H1 (cell line): ENCODE measurements at regions not wholly inside any gene's neighbourhood (a gene's known extent, or its start where the extent isn't known, plus 50 kb on each side); places are given as distances from the start of the nearest gene placed in this dataset.

Source experiments
- CHD2 ChIP-seq: IDR thresholded peaks from 2 replicates; pipeline ENCODE4 v1.6.1; 2012; ENCODE audit warnings: low read length, improper control_type of control experiment
- HDAC2 ChIP-seq, 2 experiments: fragments of 300-600 bp in 1 of 2; sonication (generic) in 1 of 2; IDR thresholded peaks; 2 replicates each; pipeline ENCODE4 v1.6.1; 2011 to 2012; ENCODE audit warnings: low read depth in 2 of 2, low read length in 2 of 2, mild to moderate bottlenecking in 2 of 2, moderate library complexity in 2 of 2, borderline replicate concordance in 1 of 2, inconsistent platforms in 1 of 2
- NANOG ChIP-seq: IDR thresholded peaks from 2 replicates; pipeline ENCODE4 v1.6.1; 2011; ENCODE audit warnings: low read length, low read depth, mild to moderate bottlenecking, inconsistent platforms; ENCODE audit not compliant: insufficient read depth, poor library complexity, severe bottlenecking
- SIRT6 ChIP-seq: IDR thresholded peaks from one replicate; pipeline ENCODE4 v1.7.1; 2012; ENCODE audit warnings: low read length, inconsistent platforms
- SIX5 ChIP-seq: IDR thresholded peaks from 2 replicates; pipeline ENCODE4 v1.6.1; 2011; ENCODE audit warnings: mild to moderate bottlenecking, low read depth, low read length

- TF ChIP-seq HDAC2 (IDR thresholded peaks at IDR 0.05; ENCODE audit: borderline replicate concordance in 1 of 2, low read depth in 2 of 2, low read length in 2 of 2) (no peak), NANOG (no peak), SIRT6 (no peak), SIX5 (no peak), CHD2 (no peak)
- TF ChIP-seq, all 59 proteins: peak for 0
These were observed 189.6 kb downstream of the ACTR3 start (continued) for GRCh38 chr2:114079366-114080004.
